ENCODE measurements at regions not wholly inside any gene's neighbourhood (a gene's known extent, or its start where the extent isn't known, plus 50 kb on each side); places are given as distances from the start of the nearest gene placed in this dataset.

DNA sequence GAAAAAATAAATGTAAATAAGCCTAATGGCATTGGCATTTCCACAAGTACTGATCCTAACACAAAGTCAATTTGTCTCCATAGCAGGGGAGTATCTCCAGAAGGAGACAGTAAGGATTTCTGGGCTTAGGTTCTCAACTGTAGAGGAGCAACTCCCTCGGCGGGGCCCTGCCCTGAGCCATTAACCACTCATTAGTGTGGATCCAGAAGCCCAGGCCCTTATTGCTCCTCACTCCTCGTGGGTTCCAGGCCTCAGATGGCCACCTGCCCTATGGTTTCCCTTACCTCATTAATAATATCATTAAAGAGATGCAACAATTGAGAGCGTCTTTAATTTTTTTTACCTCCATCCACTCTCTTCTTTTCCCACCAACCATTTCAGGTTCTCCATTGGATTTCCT is 85.3 kb upstream of the CLDN18 start:
- Mint-ChIP-seq H3K27me3 (ENCODE audit: low read depth) (peaks cover 6% of the 10 kb centered on the region), H3K27ac (no peak overlapping the region), H3K4me1 (ENCODE audit: low read depth) (no peaks in the 10 kb centered on the region), H3K9me3 (ENCODE audit: insufficient read depth) (no peaks in the 10 kb centered on the region), H3K4me3 (no peak overlapping the region), H3K36me3 (ENCODE audit: low read depth) (no peaks in the 10 kb centered on the region)
- ATAC-seq, result no peak
- ChIA-PET POLR2A (no interaction called here), CTCF (no interaction called here)
- DNase-seq, result no peak

DNA sequence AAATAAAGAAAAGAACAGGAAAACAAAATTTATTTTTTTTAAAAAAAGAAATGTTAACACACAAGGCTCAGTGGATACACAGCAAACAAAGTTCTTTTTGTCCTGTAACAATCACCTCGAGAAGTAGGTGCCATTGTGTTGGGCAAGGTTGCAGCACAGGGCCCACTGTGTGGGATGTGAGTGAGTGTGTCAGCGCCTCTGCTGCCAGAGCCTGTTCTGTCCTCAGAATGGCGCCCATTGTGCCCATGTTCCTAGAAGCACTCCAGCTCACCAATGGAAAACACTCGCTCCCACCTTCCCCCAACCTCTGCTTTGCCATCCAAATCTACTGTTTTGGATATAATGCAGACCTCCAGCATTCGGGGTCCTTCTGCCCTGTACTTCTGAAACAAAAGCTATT is 84.9 kb upstream of the CLDN18 start:
- DNase-seq (no peak), ATAC-seq (no peak)
- H3K4me3 Mint-ChIP-seq, result no peak overlapping the region
- H3K36me3 Mint-ChIP-seq (ENCODE audit: low read depth), result no peaks in the 10 kb centered on the region
- no peaks in the 10 kb centered on the region for H3K4me1 Mint-ChIP-seq (ENCODE audit: low read depth)
- peaks cover 6% of the 10 kb centered on the region for H3K27me3 Mint-ChIP-seq (ENCODE audit: low read depth)
- CTCF ChIA-PET, result no interaction called here
- POLR2A ChIA-PET, result no interaction called here
- no peak overlapping the region for H3K27ac Mint-ChIP-seq
- H3K9me3 Mint-ChIP-seq (ENCODE audit: insufficient read depth), result no peaks in the 10 kb centered on the region

DNA sequence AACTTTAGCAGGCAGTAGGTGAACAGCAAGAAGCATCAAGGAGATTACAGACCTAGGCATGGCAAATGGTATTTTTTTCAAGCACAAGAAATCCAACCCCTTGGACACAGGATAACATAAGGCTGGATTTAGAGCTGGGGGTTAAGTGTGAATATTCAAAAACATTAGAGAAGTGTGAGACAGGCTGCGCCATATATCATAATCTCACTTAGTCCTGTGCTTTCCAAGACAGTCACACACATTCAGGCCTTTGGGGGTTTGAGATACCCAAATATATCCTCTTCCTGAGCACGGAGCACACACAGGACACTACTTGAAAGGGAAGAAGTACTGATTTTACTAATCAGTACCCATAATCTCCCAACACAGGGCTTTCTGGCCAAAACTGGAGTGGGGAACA is 83.0 kb upstream of the CLDN18 start:
- peaks cover 6% of the 10 kb centered on the region for H3K27me3 Mint-ChIP-seq (ENCODE audit: low read depth)
- ATAC-seq, result no peak

DNA sequence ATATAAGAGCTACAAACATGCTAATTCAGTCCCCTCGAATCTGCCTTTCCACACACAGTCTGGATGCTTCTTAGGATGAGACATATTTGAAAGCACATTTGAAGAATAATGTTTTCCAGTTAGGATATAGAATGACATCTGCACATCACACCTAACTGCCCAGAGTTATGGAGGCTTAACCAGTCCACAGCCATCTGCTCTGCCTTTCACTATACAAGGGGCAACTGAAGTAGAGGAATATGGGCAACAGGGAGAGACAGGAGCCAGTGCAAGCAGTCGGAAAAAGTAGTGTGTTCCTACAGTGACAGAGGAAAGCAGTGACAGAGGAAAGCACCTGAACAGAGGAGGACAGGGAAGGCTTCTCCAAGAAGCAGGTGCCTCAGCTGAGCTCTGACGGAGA is 79.0 kb upstream of the CLDN18 start:
- H3K9me3 Mint-ChIP-seq (ENCODE audit: insufficient read depth), result no peaks in the 10 kb centered on the region
- no peak overlapping the region for H3K27ac Mint-ChIP-seq
- H3K4me3 Mint-ChIP-seq, result no peak overlapping the region
- no peak for DNase-seq
- ChIA-PET POLR2A (no interaction called here), CTCF (interaction anchor here (1.4 kb wide), 1 partner anchor 15 kb away, joined by 4 read pairs; no protein-coding TSS in a partner anchor)
- no peaks in the 10 kb centered on the region for H3K4me1 Mint-ChIP-seq (ENCODE audit: low read depth)
- H3K36me3 Mint-ChIP-seq (ENCODE audit: low read depth), result no peaks in the 10 kb centered on the region
- H3K27me3 Mint-ChIP-seq (ENCODE audit: low read depth), result peaks cover 3% of the 10 kb centered on the region
- ATAC-seq, result no peak

More for the DNA sequence above, 83.0 kb upstream of the CLDN18 start:
- Mint-ChIP-seq H3K4me1 (ENCODE audit: low read depth) (no peaks in the 10 kb centered on the region), H3K36me3 (ENCODE audit: low read depth) (no peaks in the 10 kb centered on the region), H3K4me3 (no peak overlapping the region), H3K9me3 (ENCODE audit: insufficient read depth) (no peaks in the 10 kb centered on the region), H3K27ac (no peak overlapping the region)
- no peak for DNase-seq
- POLR2A ChIA-PET, result no interaction called here
- CTCF ChIA-PET, result no interaction called here

DNA sequence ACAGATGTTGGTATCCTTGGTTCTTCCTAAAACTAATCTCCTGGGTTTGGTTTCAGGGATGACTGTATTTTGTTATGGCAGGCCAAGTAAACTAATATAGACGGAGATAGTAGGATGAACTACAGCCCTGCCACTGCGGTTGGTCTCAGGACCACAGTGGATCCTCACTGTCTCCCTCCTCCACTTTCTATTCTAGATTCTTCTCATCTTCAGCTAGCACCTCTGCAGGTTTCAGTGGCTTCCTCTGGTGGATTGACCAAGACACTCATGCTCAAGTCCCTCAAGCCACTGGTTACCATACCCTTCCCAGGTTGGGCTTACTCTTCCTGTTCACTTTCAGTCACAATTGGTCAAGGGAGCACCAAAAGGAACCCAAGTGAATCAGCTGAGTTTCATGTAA is 71.1 kb upstream of the CLDN18 start:
- ChIA-PET POLR2A (no interaction called here), CTCF (no interaction called here)
- no peaks in the 10 kb centered on the region for H3K36me3 Mint-ChIP-seq (ENCODE audit: low read depth)
- DNase-seq, result no peak
- no peaks in the 10 kb centered on the region for H3K9me3 Mint-ChIP-seq (ENCODE audit: insufficient read depth)
- no peaks in the 10 kb centered on the region for H3K27me3 Mint-ChIP-seq (ENCODE audit: low read depth)
- no peak overlapping the region for H3K4me3 Mint-ChIP-seq
- no peaks in the 10 kb centered on the region for H3K4me1 Mint-ChIP-seq (ENCODE audit: low read depth)
- H3K27ac Mint-ChIP-seq, result no peak overlapping the region
- ATAC-seq, result no peak

DNA sequence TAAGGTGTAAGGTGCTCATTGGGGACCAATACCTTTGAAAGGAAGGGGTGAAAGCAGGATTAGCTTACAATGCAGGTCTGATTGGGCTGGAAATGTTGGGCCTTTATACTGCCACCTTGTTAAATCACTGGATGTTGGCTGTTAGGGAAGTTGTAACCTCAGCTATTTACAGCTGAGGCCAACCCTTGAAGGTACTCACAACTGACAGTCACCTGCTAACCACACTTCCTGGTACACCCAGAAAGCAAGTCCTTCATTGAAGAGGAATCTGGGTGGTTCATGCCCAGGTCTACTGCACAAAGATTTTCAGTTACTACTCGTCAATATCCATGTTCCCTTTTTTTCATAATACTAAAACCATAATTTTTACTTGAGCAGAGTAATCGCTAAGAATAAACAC is 65.4 kb upstream of the CLDN18 start:
- ATAC-seq, result no peak
- H3K36me3 Mint-ChIP-seq (ENCODE audit: low read depth), result no peaks in the 10 kb centered on the region
- ChIA-PET CTCF (interaction anchor here (0.8 to 1.0 kb wide), 2 partner anchors 839 to 840 kb away, joined by 3 read pairs; no protein-coding TSS in a partner anchor), POLR2A (no interaction called here)
- no peaks in the 10 kb centered on the region for H3K9me3 Mint-ChIP-seq (ENCODE audit: insufficient read depth)
- H3K27ac Mint-ChIP-seq, result no peak overlapping the region
- no peak for DNase-seq
- H3K4me1 Mint-ChIP-seq (ENCODE audit: low read depth), result no peaks in the 10 kb centered on the region
- no peak overlapping the region for H3K4me3 Mint-ChIP-seq
- H3K27me3 Mint-ChIP-seq (ENCODE audit: low read depth), result no peaks in the 10 kb centered on the region

DNA sequence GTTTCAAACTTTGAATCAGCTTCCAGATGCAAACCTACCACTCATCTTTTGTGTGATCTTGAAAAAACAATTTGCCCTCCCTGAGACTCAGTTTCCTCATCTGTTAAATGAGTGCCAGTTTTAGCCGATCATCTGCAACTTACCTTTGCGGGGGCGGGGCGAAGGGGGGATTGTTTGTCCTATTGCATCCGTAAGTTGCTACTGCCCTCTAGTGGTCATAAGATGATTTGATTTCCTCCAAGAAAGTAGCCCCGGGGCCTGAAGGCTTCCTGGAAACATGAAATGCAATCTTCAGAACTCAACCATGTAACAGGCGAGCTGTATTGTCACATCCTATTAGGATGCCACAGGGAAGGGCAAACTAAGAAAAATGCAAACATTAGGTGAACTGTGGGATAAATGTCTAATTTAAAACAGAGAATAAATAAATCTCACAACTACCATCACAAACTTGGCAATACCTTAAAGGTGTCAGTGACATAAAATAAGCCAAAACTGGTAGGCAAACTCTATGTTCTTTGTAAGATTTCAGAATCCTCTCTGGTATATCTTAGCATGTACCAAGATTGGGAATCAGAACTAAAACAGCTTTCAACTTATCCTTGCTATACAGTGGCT is 63.5 kb upstream of the CLDN18 start:
- CTCF ChIA-PET, result interaction anchor here (0.6 to 2.1 kb wide), 11 partner anchors 8 to 913 kb away, joined by 3 to 7 read pairs (median 3); no protein-coding TSS in a partner anchor
- Mint-ChIP-seq H3K4me1 (ENCODE audit: low read depth) (no peaks in the 10 kb centered on the region), H3K27me3 (ENCODE audit: low read depth) (no peaks in the 10 kb centered on the region), H3K36me3 (ENCODE audit: low read depth) (no peaks in the 10 kb centered on the region), H3K4me3 (no peak overlapping the region), H3K27ac (no peak overlapping the region), H3K9me3 (ENCODE audit: insufficient read depth) (no peaks in the 10 kb centered on the region)
- DNase-seq, result peak; percentile 59
- POLR2A ChIA-PET, result no interaction called here
- peak; percentile 61 for ATAC-seq

DNA sequence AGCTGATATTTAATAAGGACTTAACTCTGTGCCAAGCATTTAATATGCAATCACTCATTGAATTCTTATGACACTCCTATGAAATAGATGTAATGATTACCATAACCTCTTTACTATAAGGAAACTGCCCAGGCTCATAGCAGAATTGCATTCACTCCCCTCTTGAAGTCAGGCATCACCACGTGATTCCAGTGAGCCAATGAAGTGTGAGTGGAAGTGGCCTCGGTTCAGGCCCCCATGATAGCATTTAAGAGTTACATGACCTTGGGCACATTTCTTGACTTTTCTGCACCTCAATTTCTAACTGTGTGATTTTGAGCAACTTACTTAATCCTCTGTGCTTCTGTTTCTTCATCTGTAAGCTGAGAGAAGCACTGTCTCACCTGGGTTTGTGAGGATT is 62.8 kb upstream of the CLDN18 start:
- Mint-ChIP-seq H3K4me1 (ENCODE audit: low read depth) (no peaks in the 10 kb centered on the region), H3K27me3 (ENCODE audit: low read depth) (no peaks in the 10 kb centered on the region), H3K27ac (no peak overlapping the region), H3K9me3 (ENCODE audit: insufficient read depth) (no peaks in the 10 kb centered on the region), H3K4me3 (no peak overlapping the region), H3K36me3 (ENCODE audit: low read depth) (no peaks in the 10 kb centered on the region)
- CTCF ChIA-PET, result interaction anchor here (0.6 to 2.1 kb wide), 11 partner anchors 9 to 913 kb away, joined by 3 to 7 read pairs (median 3); no protein-coding TSS in a partner anchor
- DNase-seq, result no peak
- ATAC-seq, result no peak
- POLR2A ChIA-PET, result no interaction called here

DNA sequence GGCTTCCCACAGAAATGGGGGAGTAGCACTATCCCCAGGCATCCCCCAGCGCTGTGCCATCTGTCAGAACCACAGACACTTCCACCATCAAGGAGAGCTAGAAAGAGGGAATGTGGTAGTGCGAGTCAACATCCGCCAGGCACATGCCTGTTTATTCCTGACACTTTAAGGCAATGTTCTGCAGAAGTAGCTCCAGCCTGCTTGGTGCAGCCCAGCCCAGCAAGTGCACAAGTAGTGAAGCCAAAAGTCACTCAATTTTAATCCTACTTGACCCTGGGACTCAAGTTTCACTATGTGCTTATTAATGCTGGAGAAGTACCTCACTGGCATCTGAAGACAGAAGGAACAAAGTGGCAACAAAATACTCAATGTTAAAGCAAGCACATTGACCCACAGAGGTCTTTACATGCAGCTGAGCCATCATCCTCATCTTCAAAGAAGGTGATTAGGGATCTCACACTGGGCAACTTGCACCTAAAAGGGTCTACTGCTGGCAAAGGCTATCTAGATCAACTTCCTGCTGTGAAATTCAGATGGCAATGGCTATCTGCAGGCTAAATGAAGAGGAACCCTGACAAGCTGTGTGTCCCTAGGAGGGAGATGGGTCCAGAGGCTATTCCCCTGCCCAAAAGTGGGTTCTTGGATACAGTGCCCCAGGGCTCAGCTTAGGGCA is 61.4 kb upstream of the CLDN18 start:
- ChIA-PET POLR2A (no interaction called here), CTCF (interaction anchor here (1.3 kb wide), 1 partner anchor 842 kb away, joined by 5 read pairs; no protein-coding TSS in a partner anchor)
- Mint-ChIP-seq H3K27ac (no peak overlapping the region), H3K36me3 (ENCODE audit: low read depth) (no peaks in the 10 kb centered on the region), H3K27me3 (ENCODE audit: low read depth) (no peaks in the 10 kb centered on the region), H3K4me1 (ENCODE audit: low read depth) (no peaks in the 10 kb centered on the region), H3K4me3 (no peak overlapping the region), H3K9me3 (ENCODE audit: insufficient read depth) (no peaks in the 10 kb centered on the region)
- ATAC-seq, result no peak
- DNase-seq, result no peak

DNA sequence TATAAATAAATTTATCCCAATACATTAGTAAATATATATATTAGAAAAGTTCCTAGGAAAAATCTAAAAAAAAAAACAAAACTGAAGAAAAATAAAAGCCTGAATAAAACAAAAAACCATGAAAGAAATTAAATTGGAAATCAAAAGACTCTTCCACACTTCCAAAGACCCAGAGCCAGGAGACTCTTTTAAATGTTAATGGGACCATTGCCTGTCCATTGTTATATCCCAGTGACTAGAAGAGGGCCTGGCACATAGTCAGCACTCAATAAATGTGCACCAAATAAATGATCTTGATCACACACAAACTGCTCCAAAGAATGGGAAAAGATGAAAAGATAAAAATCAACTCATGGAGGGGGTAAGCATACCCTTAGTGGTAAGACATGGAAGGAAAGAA is 51.3 kb upstream of the CLDN18 start:
- CTCF ChIA-PET, result no interaction called here

More for the DNA sequence above, 51.3 kb upstream of the CLDN18 start:
- POLR2A ChIA-PET, result no interaction called here
- H3K4me1 Mint-ChIP-seq (ENCODE audit: low read depth), result no peaks in the 10 kb centered on the region
- H3K27ac Mint-ChIP-seq, result no peak overlapping the region
- H3K27me3 Mint-ChIP-seq (ENCODE audit: low read depth), result peaks cover 7% of the 10 kb centered on the region
- H3K9me3 Mint-ChIP-seq (ENCODE audit: insufficient read depth), result peaks cover 7% of the 10 kb centered on the region
- ATAC-seq (no peak), DNase-seq (no peak)
- no peaks in the 10 kb centered on the region for H3K36me3 Mint-ChIP-seq (ENCODE audit: low read depth)
- no peak overlapping the region for H3K4me3 Mint-ChIP-seq
